ENCODE measurements at regions not wholly inside any gene's neighbourhood (a gene's known extent, or its start where the extent isn't known, plus 50 kb on each side); places are given as distances from the start of the nearest gene placed in this dataset.

DNA sequence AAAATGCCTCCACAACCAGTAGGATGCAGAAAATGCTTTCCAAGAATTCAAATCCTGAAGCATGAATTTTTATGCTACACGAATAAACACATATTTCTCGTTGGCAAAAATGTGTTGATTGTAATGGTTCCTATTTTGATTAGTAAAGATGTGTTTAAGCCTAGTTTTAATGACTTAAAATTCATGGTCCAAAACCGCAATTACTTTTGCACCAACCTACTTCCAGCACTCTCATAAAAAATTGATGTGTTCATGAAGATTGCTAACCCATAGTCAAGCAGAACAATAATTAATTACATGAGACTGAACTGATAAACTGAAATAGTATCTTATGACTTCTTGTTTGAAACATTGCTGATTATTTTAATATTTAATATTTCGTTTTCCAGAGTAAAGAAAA lies 828.8 kb downstream of the CCSER2 start:
- in situ Hi-C loops (cut with MboI; ENCODE audit: low sequenced_read_pairs) (no loop called here), intact Hi-C loops (cut with micrococcal nuclease) (no loop called here), dilution Hi-C loops (cut with HindIII; ENCODE audit: low sequenced_read_pairs, unreplicated experiment) (no loop called here)
- ChIA-PET POLR2A (ENCODE audit: unreplicated experiment) (no interaction called here), CTCF (no interaction called here)
- ATAC-seq (ENCODE audit: low read depth), result no peak
- Histone ChIP-seq H3K4ac (ENCODE audit: low read depth, low read length) (no peak overlapping the region), H3K23ac (ENCODE audit: low read depth, low read length) (no peak overlapping the region), H3K4me2 (ENCODE audit: low read depth, low read length) (no peak overlapping the region), H2BK15ac (ENCODE audit: low read depth, low read length) (no peak overlapping the region), H4K20me1 (ENCODE audit: insufficient read depth, low read length) (no peaks in the 10 kb centered on the region), H3K36me3 (ENCODE audit: control insufficient read depth, insufficient read depth, low read length) (no peaks in the 10 kb centered on the region), H3K4me1 (ENCODE audit: control insufficient read depth, insufficient read depth, low read length) (no peaks in the 10 kb centered on the region), H3K9me3 (ENCODE audit: control insufficient read depth, insufficient read depth, low read length) (peaks cover 2% of the 10 kb centered on the region), H2AFZ (replicated peaks; ENCODE audit: low read length, poor library complexity) (no peak overlapping the region), H3K14ac (replicated peaks; ENCODE audit: low read depth, low read length) (no peak overlapping the region), H3K9me1 (ENCODE audit: insufficient read depth, low read length) (no peaks in the 10 kb centered on the region), H3K4me3 (ENCODE audit: insufficient read depth, low read depth, low read length) (no peak overlapping the region), H3K18ac (ENCODE audit: low read depth, low read length) (no peak overlapping the region), H4K8ac (ENCODE audit: low read depth in 2 of 2, low read length in 2 of 2) (no peak overlapping the region), H3K79me1 (ENCODE audit: low read depth in 1 of 2, low read length in 2 of 2) (no peaks in the 10 kb centered on the region), H4K91ac (ENCODE audit: insufficient read depth, low read depth, low read length) (no peak overlapping the region), H2AK9ac (replicated peaks; ENCODE audit: low read depth, low read length, poor library complexity) (no peak overlapping the region), H2BK120ac (ENCODE audit: low read depth, low read length) (no peak overlapping the region), H2BK5ac (ENCODE audit: low read depth, low read length, poor library complexity, severe bottlenecking) (no peak overlapping the region), H4K5ac (ENCODE audit: low read depth, low read length) (no peak overlapping the region), H3K27me3 (ENCODE audit: control insufficient read depth, insufficient read depth, low read length) (no peaks in the 10 kb centered on the region), H3K27ac (ENCODE audit: insufficient read depth, low read length) (no peak overlapping the region), H2AK5ac (ENCODE audit: low read depth, low read length) (no peak overlapping the region), H3K56ac (ENCODE audit: extremely low read depth, insufficient read depth, low read length) (no peak overlapping the region), H3K9ac (ENCODE audit: low read depth, low read length) (no peak overlapping the region), H2BK20ac (ENCODE audit: low read depth, low read length) (no peak overlapping the region)
- DNase-seq, result no peak
- BruUV-seq (replicated peaks), result no TSS peak
- TF ChIP-seq BHLHE40 (IDR thresholded peaks at IDR 0.05; ENCODE audit: low read depth, low read length) (no peak), MAZ (IDR thresholded peaks at IDR 0.05; ENCODE audit: borderline replicate concordance, low read depth, low read length) (no peak)
- WGBS, 2 experiments (ENCODE audit: extremely low coverage in 2 of 2, insufficient read length in 1 of 2), result no CpG with 5 or more reads among the region's 4 CpGs
